Muscle of back (tissue), 3 donors: ENCODE measurements at regions not wholly inside any gene's neighbourhood (a gene's known extent, or its start where the extent isn't known, plus 50 kb on each side); places are given as distances from the start of the nearest gene placed in this dataset.
"Not testable (repeated sequence)": the region's sequence is repeated elsewhere in the genome, so short reads cannot be mapped to it uniquely, and the experiment has no call there.

Experiments used
- DNase-seq, 3 donors: peaks; one replicate each; pipeline versions ENCODE4 v3.0.0 to v3.0.0-alpha.2; 2013

DNA sequence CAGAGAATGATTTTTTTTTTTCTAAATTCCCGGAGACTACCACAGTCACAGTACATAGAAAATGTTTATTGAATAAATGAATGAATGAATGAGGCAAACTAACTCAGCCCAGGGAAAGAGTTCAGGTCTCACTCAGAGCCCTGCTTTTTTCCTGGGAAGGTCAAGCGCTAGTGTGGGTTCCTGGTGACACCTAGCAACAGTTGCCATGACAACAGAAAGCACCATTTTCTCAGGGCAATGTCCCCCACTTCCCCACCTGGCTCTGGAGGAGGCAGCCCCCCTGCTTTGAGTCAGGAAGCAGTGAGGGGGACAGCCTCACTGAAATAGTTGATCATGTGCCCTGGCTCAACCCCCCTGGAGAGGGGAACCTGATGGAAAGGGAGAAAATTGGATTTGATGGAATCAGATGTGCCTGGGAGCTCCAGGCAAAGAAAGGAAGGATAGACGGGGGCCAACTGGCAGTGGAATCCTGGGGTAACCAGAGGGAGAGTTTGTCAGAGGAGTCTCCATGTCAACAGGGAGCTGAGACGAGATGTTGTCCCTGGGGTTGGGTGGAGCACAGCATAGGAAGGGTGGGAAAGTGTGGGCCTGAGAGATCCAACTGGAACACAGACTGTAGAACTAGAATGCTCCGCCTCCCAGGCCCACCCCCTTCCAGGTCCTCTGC, 242.2 kb upstream of the CCL2 start:
- no peak for DNase-seq

DNA sequence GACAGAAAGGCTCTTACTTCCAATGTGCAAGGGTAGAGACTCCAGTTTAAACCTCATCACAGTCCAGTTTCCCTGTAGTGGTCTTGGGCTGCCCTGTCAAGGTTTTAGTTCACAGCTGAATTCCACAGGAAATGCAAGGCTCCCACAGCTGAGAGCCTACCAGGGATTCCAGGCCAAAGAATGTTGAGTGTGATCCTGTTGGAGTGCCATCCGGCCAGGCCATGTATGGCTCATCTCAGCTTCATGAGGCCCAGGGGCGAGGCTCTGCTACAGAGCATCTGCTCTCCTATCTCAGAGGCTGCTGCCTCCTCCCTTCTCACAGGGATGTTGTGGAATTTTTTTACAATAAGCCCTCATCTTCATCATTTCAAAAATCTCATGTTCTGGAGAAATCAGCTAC, 239.8 kb upstream of the CCL2 start:
- no peak for DNase-seq

DNA sequence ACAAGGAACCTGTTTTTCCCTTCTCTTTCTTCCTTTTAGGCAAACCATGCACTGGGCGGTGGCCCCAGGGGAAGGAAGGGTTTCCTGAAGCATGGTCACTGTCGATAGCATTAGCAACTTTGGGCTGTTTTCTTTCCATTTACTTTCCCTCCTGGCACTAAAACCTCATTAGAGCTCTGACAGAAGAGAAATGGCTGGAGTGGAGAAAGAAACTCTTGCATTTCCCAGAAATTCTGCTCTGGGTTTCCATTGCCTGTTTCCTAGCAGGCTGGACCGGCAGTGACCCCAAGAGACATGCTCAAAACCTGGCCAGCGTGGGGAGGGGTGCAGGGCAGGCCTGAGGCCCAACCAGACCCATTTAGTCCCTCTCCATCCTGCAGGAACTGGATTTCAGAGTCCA, 230.7 kb upstream of the CCL2 start:
- DNase-seq: no peak

DNA sequence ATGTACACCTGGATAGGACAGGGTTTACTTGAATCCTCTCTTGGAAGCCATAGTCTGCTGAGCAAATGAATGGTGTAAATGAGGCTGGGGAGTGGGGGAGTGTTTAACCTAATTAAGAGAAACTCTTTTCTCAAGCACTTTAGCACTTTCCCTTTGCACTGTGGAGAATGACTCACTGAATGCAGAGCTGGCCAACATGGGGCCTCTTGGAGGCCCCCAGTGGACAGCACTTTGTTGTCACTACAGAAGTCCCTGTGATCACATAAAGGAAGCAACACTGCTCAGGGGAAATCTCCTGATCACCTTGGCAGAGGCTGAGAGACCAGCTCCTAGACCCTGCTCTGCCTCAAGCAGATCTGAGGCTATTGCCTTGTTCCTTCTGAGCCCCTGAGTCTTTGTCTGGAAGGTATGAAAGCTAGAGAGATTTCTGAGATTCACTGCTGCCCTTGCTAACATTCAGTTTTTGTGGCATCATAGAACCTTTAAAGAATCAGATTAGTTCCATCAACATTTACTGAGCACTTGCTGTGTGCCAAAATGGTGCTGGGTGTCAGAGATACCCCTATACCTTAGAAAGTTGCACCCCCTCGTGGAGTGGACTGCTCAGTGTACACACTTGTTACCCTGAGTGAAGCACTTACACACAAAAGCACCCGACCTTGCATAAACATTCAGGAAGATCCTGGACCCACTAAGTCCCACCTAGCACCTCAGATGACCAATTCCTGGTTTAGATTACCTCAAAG, 230.1 kb upstream of the CCL2 start:
- no peak for DNase-seq

DNA sequence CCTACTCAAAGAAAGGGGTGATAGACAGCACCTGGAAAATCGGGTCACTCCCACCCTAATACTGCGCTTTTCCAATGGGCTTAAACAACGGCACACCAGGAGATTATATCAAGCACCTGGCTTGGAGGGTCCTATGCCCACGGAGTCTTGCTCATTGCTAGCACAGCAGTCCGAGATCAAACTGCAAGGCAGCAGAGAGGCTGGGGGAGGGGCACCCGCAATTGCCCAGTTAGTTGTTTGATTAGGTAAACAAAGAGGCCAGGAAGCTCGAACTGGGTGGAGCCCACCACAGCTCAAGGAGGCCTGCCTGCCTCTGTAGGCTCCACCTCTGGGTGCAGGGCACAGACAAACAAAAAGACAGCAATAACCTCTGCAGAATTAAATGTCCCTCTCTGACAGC, 224.5 kb upstream of the CCL2 start:
- DNase-seq: not testable (repeated sequence)

DNA sequence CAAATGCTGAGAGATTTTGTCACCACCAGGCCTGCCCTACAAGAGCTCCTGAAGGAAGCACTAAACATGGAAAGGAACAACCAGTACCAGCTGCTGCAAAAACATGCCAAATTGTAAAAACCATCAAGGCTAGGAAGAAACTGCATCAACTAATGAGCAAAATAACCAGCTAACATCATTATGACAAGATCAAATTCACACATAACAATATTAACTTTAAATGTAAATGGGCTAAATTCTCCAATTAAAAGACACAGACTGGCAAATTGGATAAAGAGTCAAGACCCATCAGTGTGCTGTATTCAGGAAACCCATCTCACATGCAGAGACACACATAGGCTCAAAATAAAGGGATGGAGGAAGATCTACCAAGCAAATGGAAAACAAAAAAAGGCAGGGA, 222.8 kb upstream of the CCL2 start:
- not testable (repeated sequence) for DNase-seq

DNA sequence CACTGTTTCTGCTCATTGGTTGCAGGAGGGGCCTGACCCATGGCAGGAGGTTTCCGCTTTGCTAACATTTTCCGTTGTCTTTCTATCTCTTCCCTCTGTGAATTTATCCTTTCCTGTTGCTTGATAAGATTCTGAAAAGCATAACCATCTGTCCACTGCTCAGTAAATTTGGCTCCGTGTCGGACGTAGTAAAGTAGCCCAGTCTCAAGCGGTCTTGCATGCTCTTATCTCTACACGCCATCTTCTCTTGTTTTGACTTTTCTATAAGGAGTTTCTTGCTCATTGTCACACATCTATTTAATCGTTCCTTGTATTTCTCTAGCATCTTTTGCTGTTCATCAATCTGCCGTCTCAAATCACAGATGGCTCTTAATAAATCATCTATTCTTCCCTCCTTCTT, 216.3 kb upstream of the CCL2 start:
- DNase-seq: not testable (repeated sequence)

DNA sequence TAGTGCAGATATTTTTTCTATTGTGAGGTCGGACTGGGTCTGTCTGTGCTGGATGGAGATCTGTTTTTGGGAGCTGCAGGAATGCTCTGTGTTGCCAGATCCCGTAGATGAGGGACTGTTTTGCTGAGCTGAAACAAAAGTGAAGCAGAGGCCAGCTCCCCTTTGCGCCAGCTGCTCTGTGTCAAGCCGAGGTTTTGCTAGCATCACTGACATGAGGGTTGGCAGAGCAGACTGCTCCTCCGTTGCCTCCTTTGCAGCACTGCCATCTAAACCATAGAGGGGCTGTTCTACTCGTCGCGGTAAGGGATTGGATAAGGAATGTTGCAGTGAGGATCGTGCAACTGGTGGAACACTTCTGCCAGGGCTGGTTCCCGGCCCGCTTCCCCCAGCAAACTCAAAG, 215.9 kb upstream of the CCL2 start:
- not testable (repeated sequence) for DNase-seq

DNA sequence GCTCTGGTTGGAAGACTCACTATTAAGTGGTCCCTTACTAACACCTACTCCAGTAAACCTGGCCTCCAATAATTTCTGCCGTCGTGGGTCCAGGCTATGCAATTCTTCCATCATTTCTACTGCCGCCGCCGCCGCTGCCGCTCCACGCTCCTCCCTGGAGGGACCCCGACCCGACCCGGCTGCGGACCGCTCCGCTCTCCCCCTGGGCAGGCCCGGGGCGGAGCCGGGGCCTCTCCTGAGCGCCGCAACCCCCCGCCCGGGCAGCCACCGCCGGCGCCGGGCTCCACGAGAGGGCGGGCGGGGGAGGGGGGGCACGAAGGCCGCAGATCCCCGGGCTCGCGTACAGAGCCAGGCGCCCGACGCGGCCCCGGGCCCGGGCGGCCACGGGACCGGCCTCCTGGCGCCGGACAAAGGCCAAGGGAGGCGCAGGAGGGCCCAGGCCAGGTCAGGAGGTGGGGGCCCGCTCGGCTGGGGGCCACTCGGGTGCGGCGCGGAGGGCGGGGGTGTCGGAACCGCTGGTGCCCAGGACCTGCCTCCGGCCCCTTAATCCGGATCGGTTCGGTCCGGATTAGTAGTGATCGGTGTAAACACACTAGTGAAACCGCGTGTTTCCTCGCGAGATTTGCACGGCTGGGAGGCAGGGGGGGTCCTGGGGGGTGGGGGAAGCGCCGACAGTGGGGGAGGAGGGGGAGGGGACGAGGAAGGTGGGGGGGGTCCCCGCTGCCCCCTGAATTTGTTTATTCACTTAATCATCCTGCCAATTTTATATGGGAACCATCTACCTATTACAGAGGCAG, 215.1 kb upstream of the CCL2 start:
- DNase-seq: peak in 2 of 3 donors; percentile 7 to 11

DNA sequence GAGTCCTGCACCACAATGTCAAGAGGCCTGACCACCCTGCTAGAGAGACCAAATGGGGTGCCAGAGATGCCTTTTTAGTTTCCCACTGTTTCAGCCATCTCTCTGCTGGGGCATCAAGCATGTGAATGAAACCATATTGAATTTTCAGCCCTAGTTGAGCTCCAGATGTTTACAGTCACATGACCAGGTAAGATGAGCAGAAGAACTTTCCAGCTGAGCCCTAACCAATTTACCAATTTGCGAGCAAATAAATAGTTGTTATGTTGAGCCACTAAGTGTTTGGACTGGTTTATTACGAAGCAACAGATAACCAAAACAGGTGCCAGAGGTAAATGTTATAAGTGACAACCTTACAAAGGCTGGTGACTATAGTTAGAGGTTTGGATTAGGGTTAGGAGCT, 209.1 kb upstream of the CCL2 start:
- no peak for DNase-seq

DNA sequence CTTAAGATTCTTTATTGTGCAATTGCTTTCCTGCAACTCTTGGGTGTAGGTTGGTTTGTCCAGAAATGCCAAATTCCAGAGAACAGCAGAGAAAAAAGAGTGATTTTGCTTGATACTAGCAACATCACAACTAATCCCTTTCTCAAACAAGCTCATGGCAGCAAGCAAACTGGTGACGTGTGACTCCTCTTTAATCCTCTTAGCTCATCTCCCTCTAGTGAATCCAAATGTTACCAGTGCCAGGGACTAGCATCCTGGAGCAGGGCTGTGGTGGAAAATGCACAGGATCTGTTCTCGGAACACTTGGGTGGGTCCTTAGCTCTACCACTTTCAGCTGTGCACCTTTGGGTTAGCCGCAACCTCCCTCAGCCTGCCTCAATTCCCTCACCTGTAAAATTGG, 204.0 kb upstream of the CCL2 start:
- no peak for DNase-seq

DNA sequence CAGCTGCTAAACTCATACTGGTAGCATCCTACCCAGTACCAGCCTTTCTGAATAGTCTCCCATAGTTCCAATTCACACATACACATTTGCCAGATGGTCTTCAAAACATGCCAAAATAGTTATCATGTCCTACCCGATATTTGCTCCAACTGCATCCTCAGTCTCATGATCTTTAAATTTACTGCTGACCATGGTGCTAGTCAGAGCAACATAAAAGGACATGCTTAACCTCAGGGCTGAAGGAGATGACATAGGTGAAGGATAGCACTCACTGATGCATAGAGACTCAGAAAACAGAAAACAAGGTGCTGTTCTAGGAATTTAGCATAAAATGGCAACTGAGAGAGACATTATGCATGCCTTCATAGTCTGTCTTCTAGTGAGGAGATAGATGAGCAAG, 200.6 kb upstream of the CCL2 start:
- no peak for DNase-seq

DNA sequence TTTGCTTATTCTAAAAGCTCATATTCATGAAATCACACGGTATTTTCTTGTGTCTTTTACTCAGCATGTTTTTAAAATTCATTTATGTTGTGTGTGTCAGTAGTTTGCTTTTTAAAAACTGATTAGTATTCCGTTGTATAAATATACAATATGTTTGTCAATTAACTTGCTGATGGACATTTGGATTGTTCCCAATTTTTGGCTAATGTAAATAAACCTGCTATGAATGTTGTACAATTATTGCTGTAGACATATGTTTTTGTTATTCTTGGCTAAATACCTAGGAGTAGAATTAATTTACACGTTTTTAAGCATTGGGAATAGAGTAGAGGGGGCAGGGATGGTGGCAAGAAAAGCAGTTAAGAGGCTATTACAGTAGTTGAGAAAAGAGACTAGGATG, 199.5 kb upstream of the CCL2 start:
- DNase-seq: no peak

DNA sequence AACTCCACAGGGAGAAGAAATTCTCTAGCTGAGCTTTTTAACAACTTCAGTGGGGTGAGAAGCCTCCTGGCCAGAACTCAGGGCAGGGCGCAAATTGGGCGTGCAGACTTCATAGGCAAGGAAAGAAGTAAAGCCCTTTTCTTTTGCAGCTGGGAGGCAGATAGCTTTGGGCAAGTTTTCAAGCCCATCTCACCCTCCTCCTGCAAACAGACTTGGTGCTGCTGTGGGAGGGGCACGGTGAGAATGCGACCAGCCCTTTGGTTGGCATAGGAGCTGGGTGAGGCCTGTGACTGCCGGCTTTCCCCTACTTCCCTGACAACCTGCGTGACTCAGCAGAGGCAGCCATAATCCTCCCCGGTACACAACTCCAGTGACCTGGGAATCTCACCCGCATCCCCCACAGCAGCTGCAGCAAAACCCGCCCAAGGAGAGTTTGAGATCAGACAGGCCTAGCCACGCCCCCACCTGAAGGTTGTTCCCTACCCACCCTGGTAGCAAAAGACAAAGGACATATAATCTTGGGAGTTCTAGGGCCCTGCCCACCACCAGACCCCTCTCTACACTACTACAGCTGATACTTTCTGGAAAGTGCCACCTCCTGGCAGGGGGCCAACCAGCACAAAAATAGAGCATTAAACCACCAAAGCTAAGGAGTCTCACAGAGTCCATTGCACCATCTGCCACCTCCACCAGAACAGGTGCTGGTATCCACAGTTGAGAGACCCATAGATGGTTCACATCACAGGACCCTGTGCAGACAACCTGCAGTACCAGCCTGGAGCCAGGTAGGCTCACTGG, 195.5 kb upstream of the CCL2 start:
- no peak for DNase-seq

DNA sequence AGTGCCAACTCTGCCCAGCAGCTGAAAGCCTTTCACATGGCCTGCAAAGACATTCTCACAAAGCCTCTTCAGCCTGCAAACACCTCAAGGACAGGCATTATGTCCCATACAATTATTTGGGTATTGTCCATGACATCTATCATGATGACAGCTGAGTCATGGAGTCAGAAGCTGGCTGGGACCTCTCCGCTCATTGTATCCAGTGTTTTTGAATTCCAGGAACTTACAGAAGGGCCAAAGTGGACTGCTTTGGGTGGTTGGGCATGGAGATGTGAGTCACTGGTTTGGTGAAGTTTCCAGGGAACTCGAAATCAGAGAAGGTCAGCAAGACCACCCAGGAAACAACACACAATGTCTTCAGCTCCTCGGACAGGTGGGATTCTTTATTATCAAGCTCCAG, 188.6 kb upstream of the CCL2 start:
- no peak for DNase-seq

DNA sequence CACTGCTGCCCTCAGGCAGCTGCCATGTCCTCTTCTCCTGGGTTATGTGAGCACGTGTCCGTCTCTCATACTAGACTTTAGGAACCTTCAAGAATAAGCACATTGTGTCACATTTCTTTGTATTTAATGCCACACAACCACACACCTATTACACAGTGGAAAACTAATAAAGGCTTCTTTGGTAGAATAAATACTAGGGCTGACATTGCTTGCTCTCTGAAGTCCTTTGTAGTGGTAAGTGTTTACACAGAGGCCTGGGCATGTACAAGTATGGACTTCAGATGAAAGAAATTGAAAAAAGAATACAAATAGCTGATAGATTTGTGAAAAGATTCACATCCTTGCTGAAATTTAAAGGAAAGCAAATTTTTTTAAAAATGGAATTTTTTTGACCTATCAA, 188.1 kb upstream of the CCL2 start:
- no peak for DNase-seq

DNA sequence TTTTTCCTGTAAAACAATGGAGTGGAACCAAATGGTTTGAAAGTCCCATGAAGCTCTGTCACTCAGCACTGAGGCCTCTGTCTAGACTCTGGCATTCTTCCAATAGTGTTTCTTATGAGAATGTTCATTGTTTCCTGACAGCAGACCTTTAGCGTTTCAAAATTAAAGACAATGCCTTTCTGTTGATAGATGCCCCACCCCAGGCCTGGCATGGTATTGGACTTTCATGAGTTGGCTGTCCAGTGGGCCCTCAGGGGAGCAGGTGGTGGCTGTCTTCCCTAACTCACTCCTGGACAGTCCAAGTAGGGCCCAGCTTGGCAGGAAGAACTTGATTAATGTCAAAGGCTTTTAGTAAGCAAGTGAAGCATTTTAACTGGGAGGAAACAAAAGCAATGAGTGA, 186.5 kb upstream of the CCL2 start:
- no peak for DNase-seq

DNA sequence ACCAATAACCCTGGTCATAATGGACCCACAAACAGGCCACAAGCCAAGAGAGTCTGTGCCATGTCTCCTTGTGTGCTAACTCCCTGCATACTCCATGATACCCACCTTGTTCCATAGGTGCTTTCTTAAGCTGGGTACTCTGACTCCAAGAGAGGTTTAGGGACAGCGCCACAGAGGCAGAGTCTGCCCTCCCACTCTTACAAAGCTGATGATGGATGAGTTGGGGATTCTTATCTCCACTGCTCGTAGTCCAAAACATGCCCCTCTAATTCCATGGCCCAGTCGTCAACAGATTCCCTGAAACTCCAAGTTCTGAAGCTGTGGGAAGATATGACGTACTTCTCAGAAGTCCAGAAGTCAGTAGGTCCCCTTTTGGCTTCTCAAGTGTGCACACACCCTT, 184.4 kb upstream of the CCL2 start:
- no peak for DNase-seq

DNA sequence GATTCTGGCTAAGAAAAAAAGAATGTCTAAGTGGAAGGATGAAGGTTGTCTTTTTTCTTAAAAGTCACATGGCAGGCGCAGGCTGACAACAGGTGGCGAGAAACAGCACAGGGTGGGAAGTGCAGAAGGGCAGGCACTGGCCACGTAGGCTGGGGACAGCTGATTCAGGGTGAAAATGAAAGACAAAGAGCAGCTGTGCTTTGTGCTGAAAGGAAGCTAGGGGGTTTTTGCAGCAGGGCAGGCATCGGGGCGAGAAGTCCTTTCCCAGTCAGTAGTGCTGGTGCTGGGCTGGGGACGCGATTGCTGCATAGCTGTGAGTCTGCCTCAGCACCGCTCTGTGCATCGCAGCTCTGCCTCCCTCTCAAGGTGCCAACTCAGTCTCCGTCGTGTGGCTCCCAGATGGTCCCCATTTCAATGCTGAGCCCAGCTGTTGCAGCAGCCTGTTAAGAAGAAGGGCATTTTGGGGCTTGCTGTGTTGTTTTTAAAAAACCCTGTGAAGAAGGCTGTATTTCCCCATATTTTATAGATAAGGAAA, 183.1 kb upstream of the CCL2 start:
- DNase-seq: no peak

DNA sequence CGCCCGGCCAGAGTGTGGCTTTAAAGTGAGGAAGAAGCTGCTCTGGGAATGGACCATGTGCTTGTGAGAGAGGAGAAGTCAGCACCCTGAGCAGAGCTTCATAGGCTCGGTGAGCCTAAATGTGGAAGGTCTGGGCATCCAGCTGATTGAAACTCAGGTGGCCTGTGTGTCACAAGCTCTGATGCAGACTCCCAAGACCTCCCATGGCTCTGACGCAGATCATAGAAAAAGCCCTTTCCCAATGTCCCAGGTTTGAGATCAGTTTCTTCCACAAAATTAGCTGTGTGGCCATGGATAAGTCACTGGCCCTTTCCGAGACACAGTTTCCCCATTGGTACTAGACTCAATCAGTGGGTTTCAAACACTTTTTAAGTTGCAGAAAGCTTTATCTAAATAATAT, 180.0 kb upstream of the CCL2 start:
- no peak for DNase-seq

DNA sequence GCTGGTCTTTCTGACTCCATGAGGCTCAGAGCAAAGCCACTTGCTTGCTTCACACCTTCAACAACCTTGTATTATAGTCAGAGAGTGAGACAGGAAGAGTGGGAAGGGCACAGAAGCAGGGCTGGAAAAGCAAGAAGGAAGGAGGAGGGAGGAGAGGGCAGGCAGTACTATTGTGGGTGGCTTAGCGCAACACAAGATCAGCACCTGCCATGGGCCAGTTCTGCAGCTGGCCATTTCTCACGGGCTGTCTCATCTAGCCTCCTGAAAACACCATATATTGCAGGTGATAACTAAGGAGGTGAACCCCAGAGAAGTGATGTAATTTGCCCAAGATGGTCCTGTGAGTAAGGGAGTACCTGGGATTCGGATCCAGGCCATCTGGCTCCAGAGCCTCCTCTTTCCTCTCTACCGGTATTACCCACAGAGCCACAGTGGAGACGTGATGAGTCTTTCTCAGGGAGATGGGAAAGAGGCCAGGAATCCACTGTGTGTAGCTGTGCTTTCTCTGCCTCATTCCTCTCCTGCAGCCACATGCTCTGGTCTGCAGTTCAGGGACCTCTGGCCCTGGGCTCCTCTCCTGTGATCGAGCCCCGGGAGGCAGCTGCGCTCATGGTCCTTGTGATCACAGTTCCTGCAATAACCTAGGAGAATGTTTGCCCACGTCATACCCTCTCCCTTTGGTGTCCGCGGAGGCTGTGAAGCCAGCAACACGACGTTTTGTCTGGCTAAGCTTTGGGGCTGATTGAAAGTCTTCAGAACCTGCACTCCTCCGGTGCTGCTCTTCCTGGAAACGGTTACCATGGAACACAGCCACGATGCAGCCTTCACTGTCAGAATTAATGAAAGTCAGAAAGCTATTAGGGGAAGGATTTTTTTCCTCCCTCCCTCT, 178.1 kb upstream of the CCL2 start:
- no peak for DNase-seq
